GM23248 (cell line): ENCODE measurements at regions not wholly inside any gene's neighbourhood (a gene's known extent, or its start where the extent isn't known, plus 50 kb on each side); places are given as distances from the start of the nearest gene placed in this dataset.

Experiments used
- EZH2 ChIP-seq: fragments of 200-600 bp; sonication (generic); IDR thresholded peaks from 2 replicates; pipeline ENCODE4 v1.6.1; 2018; ENCODE audit warnings: antibody characterized with exemption, mild to moderate bottlenecking; ENCODE audit not compliant: insufficient read depth, poor library complexity, severe bottlenecking
- EZH2phosphoT487 ChIP-seq: fragments of 200-600 bp; sonication (generic); IDR thresholded peaks from 2 replicates; pipeline ENCODE4 v1.6.1; 2018; ENCODE audit warnings: antibody characterized with exemption, moderate library complexity, mild to moderate bottlenecking, low read depth; ENCODE audit not compliant: insufficient read depth

GRCh38 chr5:57124014-57124413 is 49.8 kb upstream of the GPBP1 start:
- no peak for TF ChIP-seq EZH2
- no peak for TF ChIP-seq EZH2phosphoT487
